Astrocyte (in vitro differentiated cells and primary cell): ENCODE measurements at regions not wholly inside any gene's neighbourhood (a gene's known extent, or its start where the extent isn't known, plus 50 kb on each side); places are given as distances from the start of the nearest gene placed in this dataset.

Experiments
- DNase-seq: peaks from one replicate; pipeline ENCODE4 v3.0.0-alpha.2; 2010; ENCODE audit warnings: low read depth
- FAIRE-seq: peaks from 2 replicates; lab custom pipeline; 2011; peaks lifted over from hg19 to GRCh38; lab: Jason Lieb, UNC
- H2AFZ ChIP-seq: 2 replicates; pipeline ENCODE4 v1.6.0; 2012; ENCODE audit warnings: low read depth, low read length, inconsistent platforms
- H3K27ac ChIP-seq: 2 replicates; pipeline ENCODE4 v1.5.1; 2011; ENCODE audit warnings: low read depth, low read length, inconsistent platforms
- H3K27me3 ChIP-seq: 2 replicates; pipeline ENCODE4 v1.6.0; 2011; ENCODE audit warnings: low read length, inconsistent platforms; ENCODE audit not compliant: insufficient read depth
- H3K36me3 ChIP-seq: 2 replicates; pipeline ENCODE4 v1.5.1; 2011; ENCODE audit warnings: low read length, inconsistent platforms; ENCODE audit not compliant: insufficient read depth
- H3K4me1 ChIP-seq: 2 replicates; pipeline ENCODE4 v1.5.1; 2011; ENCODE audit warnings: low read length, inconsistent platforms; ENCODE audit not compliant: insufficient read depth
- H3K4me2 ChIP-seq: 2 replicates; pipeline ENCODE4 v1.6.0; 2012; ENCODE audit warnings: low read length, inconsistent platforms
- H3K4me3 ChIP-seq: 2 replicates; pipeline ENCODE4 v1.5.1; 2011; ENCODE audit warnings: low read depth, mild to moderate bottlenecking, low read length, inconsistent platforms; ENCODE audit not compliant: insufficient read depth
- H3K79me2 ChIP-seq: 2 replicates; pipeline ENCODE4 v1.6.0; 2012; ENCODE audit warnings: mild to moderate bottlenecking, low read length, inconsistent platforms; ENCODE audit not compliant: insufficient read depth
- H3K9ac ChIP-seq: 2 replicates; pipeline ENCODE4 v1.6.0; 2012; ENCODE audit warnings: mild to moderate bottlenecking, low read length, inconsistent platforms
- H3K9me3 ChIP-seq: 2 replicates; pipeline ENCODE4 v1.5.1; 2012; ENCODE audit warnings: low read depth, mild to moderate bottlenecking, low read length, inconsistent platforms; ENCODE audit not compliant: insufficient read depth
- H4K20me1 ChIP-seq: 2 replicates; pipeline ENCODE4 v1.6.0; 2012; ENCODE audit warnings: low read length, inconsistent platforms; ENCODE audit not compliant: insufficient read depth
- H3K27ac Mint-ChIP-seq: one replicate; pipeline ENCODE4 v1.8.0; 2021; ENCODE audit warnings: mild to moderate bottlenecking, mixed read lengths; ENCODE audit not compliant: unreplicated experiment
- H3K27me3 Mint-ChIP-seq: one replicate; pipeline ENCODE4 v1.8.0; 2021; ENCODE audit warnings: low read depth, mixed read lengths; ENCODE audit not compliant: unreplicated experiment
- H3K36me3 Mint-ChIP-seq: one replicate; pipeline ENCODE4 v1.8.0; 2021; ENCODE audit warnings: low read depth, mixed read lengths; ENCODE audit not compliant: unreplicated experiment
- H3K4me1 Mint-ChIP-seq: one replicate; pipeline ENCODE4 v1.8.0; 2021; ENCODE audit warnings: low read depth, mixed read lengths; ENCODE audit not compliant: unreplicated experiment
- H3K4me3 Mint-ChIP-seq: one replicate; pipeline ENCODE4 v1.8.0; 2021; ENCODE audit warnings: mild to moderate bottlenecking, moderate library complexity, mixed read lengths; ENCODE audit not compliant: unreplicated experiment
- H3K9me3 Mint-ChIP-seq: one replicate; pipeline ENCODE4 v1.8.0; 2021; ENCODE audit warnings: mild to moderate bottlenecking, mixed read lengths; ENCODE audit not compliant: unreplicated experiment
- EZH2 ChIP-seq: IDR thresholded peaks from 2 replicates; pipeline ENCODE4 v1.6.1; 2012; ENCODE audit warnings: mild to moderate bottlenecking, low read length, inconsistent platforms; ENCODE audit not compliant: insufficient read depth
- TF ChIP-seq, protein P1 (sequence below): IDR thresholded peaks from 2 replicates; pipeline ENCODE4 v1.5.1; 2011; ENCODE audit warnings: low read depth, mild to moderate bottlenecking, inconsistent platforms, low read length, moderate library complexity; ENCODE audit not compliant: insufficient read depth

DNA sequence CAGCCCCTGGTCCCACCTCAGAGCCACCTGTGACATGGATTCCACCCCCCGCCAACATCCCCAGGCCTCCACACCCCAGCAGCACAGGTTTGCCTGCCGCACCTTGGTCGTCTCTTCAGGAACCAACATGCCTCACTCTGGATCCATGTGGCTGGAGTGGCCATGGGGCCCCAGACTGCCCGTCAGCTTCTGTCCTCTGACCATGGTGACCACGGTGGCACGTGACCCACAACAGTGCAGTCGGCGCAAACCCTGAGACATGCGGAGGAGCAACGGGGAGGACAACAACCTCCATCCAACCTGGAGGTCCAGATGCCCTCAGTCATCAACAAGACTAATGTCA, 85.6 kb downstream of the ANKRD60 start:
- Histone ChIP-seq H4K20me1 (no peaks in the 10 kb centered on the region), H3K79me2 (no peaks in the 10 kb centered on the region), H3K27ac (no peak overlapping the region), H3K4me2 (no peak overlapping the region), H3K4me3 (no peak overlapping the region), H3K9me3 (no peaks in the 10 kb centered on the region), H3K36me3 (no peaks in the 10 kb centered on the region), H3K9ac (no peak overlapping the region), H2AFZ (no peak overlapping the region), H3K27me3 (peaks cover 13% of the 10 kb centered on the region), H3K4me1 (no peaks in the 10 kb centered on the region)
- DNase-seq, result no peak
- Mint-ChIP-seq H3K27me3 (peaks cover 91% of the 10 kb centered on the region), H3K27ac (no peak overlapping the region), H3K4me1 (no peaks in the 10 kb centered on the region), H3K36me3 (no peaks in the 10 kb centered on the region), H3K4me3 (no peak overlapping the region), H3K9me3 (peaks cover 13% of the 10 kb centered on the region)
- TF ChIP-seq EZH2, result no peak
- TF ChIP-seq, protein P1, sequence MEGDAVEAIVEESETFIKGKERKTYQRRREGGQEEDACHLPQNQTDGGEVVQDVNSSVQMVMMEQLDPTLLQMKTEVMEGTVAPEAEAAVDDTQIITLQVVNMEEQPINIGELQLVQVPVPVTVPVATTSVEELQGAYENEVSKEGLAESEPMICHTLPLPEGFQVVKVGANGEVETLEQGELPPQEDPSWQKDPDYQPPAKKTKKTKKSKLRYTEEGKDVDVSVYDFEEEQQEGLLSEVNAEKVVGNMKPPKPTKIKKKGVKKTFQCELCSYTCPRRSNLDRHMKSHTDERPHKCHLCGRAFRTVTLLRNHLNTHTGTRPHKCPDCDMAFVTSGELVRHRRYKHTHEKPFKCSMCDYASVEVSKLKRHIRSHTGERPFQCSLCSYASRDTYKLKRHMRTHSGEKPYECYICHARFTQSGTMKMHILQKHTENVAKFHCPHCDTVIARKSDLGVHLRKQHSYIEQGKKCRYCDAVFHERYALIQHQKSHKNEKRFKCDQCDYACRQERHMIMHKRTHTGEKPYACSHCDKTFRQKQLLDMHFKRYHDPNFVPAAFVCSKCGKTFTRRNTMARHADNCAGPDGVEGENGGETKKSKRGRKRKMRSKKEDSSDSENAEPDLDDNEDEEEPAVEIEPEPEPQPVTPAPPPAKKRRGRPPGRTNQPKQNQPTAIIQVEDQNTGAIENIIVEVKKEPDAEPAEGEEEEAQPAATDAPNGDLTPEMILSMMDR, result no peak
- no peak for FAIRE-seq

DNA sequence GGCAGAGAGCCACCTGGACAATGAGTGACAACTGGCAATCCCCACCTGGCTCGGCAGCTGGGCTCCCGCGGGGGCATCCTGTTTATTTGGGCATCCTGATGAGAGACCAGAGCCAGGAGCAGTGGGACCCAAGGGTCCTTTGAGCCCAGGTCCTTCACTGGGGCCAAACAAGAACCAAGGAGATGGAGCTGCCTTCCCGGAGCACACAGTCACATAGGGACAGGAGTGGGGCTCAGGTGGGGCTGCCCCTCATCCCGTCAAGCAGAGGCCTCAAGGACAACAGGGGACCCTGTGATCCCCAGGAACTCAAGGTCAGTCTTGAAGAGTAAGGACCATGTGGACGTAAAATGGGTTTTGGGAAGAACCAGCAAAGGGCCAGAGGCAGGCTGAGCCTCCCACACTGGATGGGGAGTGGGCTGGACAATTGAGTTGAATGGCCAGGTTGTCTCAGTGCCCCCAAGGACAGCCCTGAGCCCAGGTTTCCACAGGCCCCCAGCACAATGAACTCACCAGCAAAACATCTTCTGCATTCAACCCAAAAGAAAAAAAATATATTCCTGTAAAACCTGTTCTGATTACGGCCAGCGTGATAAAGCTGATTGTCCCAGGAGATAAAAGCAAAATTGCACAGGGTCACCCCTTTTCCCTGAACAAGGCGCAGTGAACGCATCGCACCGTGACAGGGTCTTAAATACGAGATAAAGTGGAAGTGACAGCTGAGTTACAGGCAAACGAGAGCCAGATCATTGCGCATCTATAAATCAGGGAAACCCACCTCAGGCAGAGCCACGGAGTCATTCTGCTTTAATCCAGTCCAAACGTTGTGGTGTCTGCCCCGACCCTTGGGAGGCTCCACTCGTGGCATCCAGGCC, 86.2 kb downstream of the ANKRD60 start:
- H3K36me3 Mint-ChIP-seq, result no peaks in the 10 kb centered on the region
- no peak for FAIRE-seq
- no peak overlapping the region for H3K27ac ChIP-seq
- peaks cover 90% of the 10 kb centered on the region for H3K27me3 Mint-ChIP-seq
- TF ChIP-seq EZH2, result no peak
- TF ChIP-seq, protein P1, result no peak
- no peaks in the 10 kb centered on the region for H3K36me3 ChIP-seq
- H3K4me1 Mint-ChIP-seq, result no peaks in the 10 kb centered on the region
- no peaks in the 10 kb centered on the region for H4K20me1 ChIP-seq
- H3K9ac ChIP-seq, result no peak overlapping the region
- peaks cover 12% of the 10 kb centered on the region for H3K27me3 ChIP-seq
- no peaks in the 10 kb centered on the region for H3K79me2 ChIP-seq
- H3K4me3 Mint-ChIP-seq, result no peak overlapping the region
- no peak overlapping the region for H3K4me3 ChIP-seq
- no peak overlapping the region for H3K4me2 ChIP-seq
- no peak overlapping the region for H3K27ac Mint-ChIP-seq
- no peak for DNase-seq
- H3K9me3 Mint-ChIP-seq, result peaks cover 11% of the 10 kb centered on the region
- H3K4me1 ChIP-seq, result no peaks in the 10 kb centered on the region
- no peaks in the 10 kb centered on the region for H3K9me3 ChIP-seq
- no peak overlapping the region for H2AFZ ChIP-seq

DNA sequence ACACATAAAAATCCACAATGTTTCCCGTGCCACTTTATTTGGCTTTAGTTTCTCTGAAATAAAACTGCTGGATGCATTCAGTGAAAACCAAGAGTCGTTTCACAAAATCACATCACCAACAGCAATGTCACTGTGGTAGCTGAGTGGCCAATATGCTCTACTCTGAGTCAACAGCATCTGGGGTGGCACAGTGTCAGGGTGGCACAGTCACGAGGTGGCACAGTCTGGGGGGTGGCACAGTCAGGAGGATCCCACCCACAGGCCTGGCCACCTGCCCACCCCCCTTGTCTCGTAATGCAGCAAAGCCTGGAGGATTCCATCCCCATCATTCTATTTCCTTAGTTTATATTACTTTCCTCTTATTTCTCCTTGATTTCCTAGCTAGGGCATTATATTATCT, 87.0 kb downstream of the ANKRD60 start:
- H3K4me3 Mint-ChIP-seq, result no peak overlapping the region
- H3K4me2 ChIP-seq, result no peak overlapping the region
- H3K4me1 Mint-ChIP-seq, result no peaks in the 10 kb centered on the region
- H3K36me3 ChIP-seq, result no peaks in the 10 kb centered on the region
- H4K20me1 ChIP-seq, result no peaks in the 10 kb centered on the region
- H3K4me3 ChIP-seq, result no peak overlapping the region
- H3K4me1 ChIP-seq, result no peaks in the 10 kb centered on the region
- H3K27me3 Mint-ChIP-seq, result peaks cover 90% of the 10 kb centered on the region
- H3K27ac ChIP-seq, result no peak overlapping the region
- H3K27me3 ChIP-seq, result peaks cover 8% of the 10 kb centered on the region
- peaks cover 11% of the 10 kb centered on the region for H3K9me3 Mint-ChIP-seq
- H3K9ac ChIP-seq, result no peak overlapping the region
- H3K27ac Mint-ChIP-seq, result no peak overlapping the region
- DNase-seq (no peak), FAIRE-seq (no peak)
- no peaks in the 10 kb centered on the region for H3K79me2 ChIP-seq
- no peaks in the 10 kb centered on the region for H3K36me3 Mint-ChIP-seq
- TF ChIP-seq EZH2, result no peak
- TF ChIP-seq, protein P1, result no peak
- no peaks in the 10 kb centered on the region for H3K9me3 ChIP-seq
- H2AFZ ChIP-seq, result no peak overlapping the region
